ENCODE measurements at regions not wholly inside any gene's neighbourhood (a gene's known extent, or its start where the extent isn't known, plus 50 kb on each side); places are given as distances from the start of the nearest gene placed in this dataset.

DNA sequence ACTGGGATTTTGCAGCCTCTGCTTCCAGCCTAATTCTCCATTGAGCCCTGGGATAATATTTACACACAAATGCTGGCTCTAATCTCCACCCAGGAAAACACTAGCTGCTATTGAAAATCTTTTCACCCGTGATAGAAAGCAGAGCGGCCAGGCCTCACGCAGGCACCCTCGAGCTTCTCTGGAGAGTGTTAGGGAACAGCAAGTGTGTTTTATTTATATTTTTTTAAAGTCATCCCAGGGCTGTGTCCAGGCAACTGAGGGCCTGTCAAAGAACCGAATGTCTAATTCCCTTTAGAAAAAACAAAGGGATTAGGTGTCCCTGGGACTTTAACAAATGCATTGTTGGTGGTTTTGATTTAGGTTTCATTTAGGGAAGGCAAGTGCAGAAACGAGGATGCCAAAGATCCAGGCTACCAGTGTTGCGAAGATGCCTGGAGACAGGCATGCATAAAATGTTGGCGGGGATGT is 51.2 kb upstream of the SPRY4 start:
- DNase-seq (ENCODE audit: low read depth), result no peak
